ENCODE measurements at regions not wholly inside any gene's neighbourhood (a gene's known extent, or its start where the extent isn't known, plus 50 kb on each side); places are given as distances from the start of the nearest gene placed in this dataset.

DNA sequence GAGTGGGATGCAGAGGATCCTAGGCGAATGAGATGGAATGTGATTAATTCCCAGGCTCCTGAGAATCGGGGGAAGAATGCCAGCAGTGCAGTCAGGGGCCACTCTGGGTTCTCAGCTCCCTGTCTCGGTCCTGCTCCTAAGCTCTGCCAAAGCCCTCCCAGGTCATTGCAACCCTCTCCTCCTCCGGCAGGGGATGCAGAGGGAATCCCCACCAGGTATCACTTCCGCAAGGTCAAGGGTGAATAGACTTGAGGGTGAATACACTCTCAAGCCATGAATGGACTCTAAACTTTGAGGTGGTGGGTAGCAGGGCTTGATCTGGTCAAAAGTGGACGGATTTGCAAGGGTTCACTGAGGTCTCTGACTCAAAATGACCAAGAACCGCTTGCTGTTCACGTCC lies 139.3 kb upstream of the MXRA5 start:
- TF ChIP-seq, protein P1, sequence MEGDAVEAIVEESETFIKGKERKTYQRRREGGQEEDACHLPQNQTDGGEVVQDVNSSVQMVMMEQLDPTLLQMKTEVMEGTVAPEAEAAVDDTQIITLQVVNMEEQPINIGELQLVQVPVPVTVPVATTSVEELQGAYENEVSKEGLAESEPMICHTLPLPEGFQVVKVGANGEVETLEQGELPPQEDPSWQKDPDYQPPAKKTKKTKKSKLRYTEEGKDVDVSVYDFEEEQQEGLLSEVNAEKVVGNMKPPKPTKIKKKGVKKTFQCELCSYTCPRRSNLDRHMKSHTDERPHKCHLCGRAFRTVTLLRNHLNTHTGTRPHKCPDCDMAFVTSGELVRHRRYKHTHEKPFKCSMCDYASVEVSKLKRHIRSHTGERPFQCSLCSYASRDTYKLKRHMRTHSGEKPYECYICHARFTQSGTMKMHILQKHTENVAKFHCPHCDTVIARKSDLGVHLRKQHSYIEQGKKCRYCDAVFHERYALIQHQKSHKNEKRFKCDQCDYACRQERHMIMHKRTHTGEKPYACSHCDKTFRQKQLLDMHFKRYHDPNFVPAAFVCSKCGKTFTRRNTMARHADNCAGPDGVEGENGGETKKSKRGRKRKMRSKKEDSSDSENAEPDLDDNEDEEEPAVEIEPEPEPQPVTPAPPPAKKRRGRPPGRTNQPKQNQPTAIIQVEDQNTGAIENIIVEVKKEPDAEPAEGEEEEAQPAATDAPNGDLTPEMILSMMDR (IDR thresholded peaks at IDR 0.05), result no peak
- no peak for TF ChIP-seq POLR2A (IDR thresholded peaks at IDR 0.05)
- TF ChIP-seq EP300 (IDR thresholded peaks at IDR 0.05), result no peak
